Right lobe of liver (tissue), 6 donors: ENCODE measurements at regions not wholly inside any gene's neighbourhood (a gene's known extent, or its start where the extent isn't known, plus 50 kb on each side); places are given as distances from the start of the nearest gene placed in this dataset.

Source experiments
- ATAC-seq, 4 donors: fragments of 200-7000 bp; cut with Tn5 transposase; one replicate each; pipeline ENCODE4 v1.9.1; 2020; ENCODE audit warnings: mild to moderate bottlenecking in 4 of 4, moderate library complexity in 4 of 4
- DNase-seq, 3 donors: peaks; one replicate each; pipeline ENCODE4 v3.0.0-alpha.2; 2020
- H3K27ac ChIP-seq, 3 donors: fragments of 200-600 bp; one replicate each; pipeline ENCODE4 v1.8.0; 2022
- H3K27me3 ChIP-seq, 2 donors: fragments of 200-600 bp; one replicate each; pipeline ENCODE4 v1.8.0; 2022
- H3K36me3 ChIP-seq, 4 donors: fragments of 200-600 bp; sonication (generic) in 1 of 4; one replicate each; pipeline versions ENCODE4 v1.5.1 to v1.8.0; 2017 to 2022; ENCODE audit warnings: control low read depth in 1 of 4
- H3K4me1 ChIP-seq, 4 donors: fragments of 200-600 bp; sonication (generic) in 1 of 4; one replicate each; pipeline versions ENCODE4 v1.5.1 to v1.8.0; 2017 to 2022; ENCODE audit warnings: control low read depth in 1 of 4
- H3K4me3 ChIP-seq, 3 donors: fragments of 200-600 bp; one replicate each; pipeline ENCODE4 v1.8.0; 2022
- H3K9me3 ChIP-seq, 4 donors: fragments of 200-600 bp; sonication (generic) in 1 of 4; one replicate each; pipeline versions ENCODE4 v1.5.1 to v1.8.0; 2017 to 2022; ENCODE audit warnings: control low read depth in 1 of 4
- POLR2A ChIP-seq: fragments of 450-650 bp; IDR thresholded peaks from one replicate; pipeline ENCODE4 v1.6.1; 2017; ENCODE audit warnings: antibody characterized with exemption, mild to moderate bottlenecking
- WGBS: methylation state at CpG from one replicate; pipeline ENCODE4 v1.1.6; 2018; ENCODE audit warnings: low coverage, low lambda C conversion rate; ENCODE audit not compliant: insufficient coverage; ENCODE audit errors: missing lambda C conversion rate; 5-methylcytosine and 5-hydroxymethylcytosine counted together
- intact Hi-C, 2 donors: fragments of 100-400 bp; cut with DNase I; formaldehyde crosslinking; loops; one replicate each; pipeline versions ENCODE4 v1.11.2 to v1.14.1; 2022
- TF ChIP-seq, protein P1 (sequence below), 4 donors: fragments of 200-600 bp in 3 of 4; fragments of 450-650 bp in 1 of 4; IDR thresholded peaks; one replicate each; pipeline versions ENCODE4 v1.5.1 to v1.8.0; 2016 to 2022; ENCODE audit warnings: antibody characterized with exemption in 4 of 4, mild to moderate bottlenecking in 2 of 4
- donor health status: DM: no; HTN: yes; CAD: no.
- donor health status: DM: no; HTN: no; CAD: no.
- donor health status: DM: no; HTN: no; CAD: no.
- donor health status: DM: no; HTN: yes; CAD: no.
- donor health status: DM: no; HTN: yes; CAD: no.

DNA sequence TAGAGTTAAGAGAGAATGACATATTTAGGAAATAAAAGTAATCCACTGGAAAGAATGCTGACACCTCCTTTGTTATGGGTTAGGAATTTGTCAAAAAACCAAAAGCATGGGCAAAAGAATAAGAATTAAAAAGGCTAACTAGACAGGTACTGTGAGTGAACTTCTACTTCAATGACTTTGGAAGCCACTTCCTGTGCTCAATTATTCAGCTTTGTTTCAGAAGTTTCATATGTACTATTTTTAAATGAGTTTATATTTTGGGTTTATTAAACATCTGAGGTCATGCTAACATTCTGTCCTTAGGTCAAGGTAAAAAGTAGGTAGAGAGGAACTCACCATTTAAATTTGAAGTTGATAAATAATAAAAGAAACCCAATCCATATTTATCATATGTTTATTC is 106.7 kb upstream of the CXorf51A start:
- intact Hi-C loops = no loop called here
- Histone ChIP-seq H3K9me3 (no peaks in the 10 kb centered on the region), H3K36me3 (no peaks in the 10 kb centered on the region), H3K27me3 (no peaks in the 10 kb centered on the region), H3K4me1 (no peaks in the 10 kb centered on the region), H3K27ac (no peak overlapping the region), H3K4me3 (no peak overlapping the region)
- ATAC-seq (no peak), DNase-seq (no peak)
- TF ChIP-seq, protein P1, sequence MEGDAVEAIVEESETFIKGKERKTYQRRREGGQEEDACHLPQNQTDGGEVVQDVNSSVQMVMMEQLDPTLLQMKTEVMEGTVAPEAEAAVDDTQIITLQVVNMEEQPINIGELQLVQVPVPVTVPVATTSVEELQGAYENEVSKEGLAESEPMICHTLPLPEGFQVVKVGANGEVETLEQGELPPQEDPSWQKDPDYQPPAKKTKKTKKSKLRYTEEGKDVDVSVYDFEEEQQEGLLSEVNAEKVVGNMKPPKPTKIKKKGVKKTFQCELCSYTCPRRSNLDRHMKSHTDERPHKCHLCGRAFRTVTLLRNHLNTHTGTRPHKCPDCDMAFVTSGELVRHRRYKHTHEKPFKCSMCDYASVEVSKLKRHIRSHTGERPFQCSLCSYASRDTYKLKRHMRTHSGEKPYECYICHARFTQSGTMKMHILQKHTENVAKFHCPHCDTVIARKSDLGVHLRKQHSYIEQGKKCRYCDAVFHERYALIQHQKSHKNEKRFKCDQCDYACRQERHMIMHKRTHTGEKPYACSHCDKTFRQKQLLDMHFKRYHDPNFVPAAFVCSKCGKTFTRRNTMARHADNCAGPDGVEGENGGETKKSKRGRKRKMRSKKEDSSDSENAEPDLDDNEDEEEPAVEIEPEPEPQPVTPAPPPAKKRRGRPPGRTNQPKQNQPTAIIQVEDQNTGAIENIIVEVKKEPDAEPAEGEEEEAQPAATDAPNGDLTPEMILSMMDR (IDR thresholded peaks at IDR 0.05) = no peak
- TF ChIP-seq POLR2A = no peak

DNA sequence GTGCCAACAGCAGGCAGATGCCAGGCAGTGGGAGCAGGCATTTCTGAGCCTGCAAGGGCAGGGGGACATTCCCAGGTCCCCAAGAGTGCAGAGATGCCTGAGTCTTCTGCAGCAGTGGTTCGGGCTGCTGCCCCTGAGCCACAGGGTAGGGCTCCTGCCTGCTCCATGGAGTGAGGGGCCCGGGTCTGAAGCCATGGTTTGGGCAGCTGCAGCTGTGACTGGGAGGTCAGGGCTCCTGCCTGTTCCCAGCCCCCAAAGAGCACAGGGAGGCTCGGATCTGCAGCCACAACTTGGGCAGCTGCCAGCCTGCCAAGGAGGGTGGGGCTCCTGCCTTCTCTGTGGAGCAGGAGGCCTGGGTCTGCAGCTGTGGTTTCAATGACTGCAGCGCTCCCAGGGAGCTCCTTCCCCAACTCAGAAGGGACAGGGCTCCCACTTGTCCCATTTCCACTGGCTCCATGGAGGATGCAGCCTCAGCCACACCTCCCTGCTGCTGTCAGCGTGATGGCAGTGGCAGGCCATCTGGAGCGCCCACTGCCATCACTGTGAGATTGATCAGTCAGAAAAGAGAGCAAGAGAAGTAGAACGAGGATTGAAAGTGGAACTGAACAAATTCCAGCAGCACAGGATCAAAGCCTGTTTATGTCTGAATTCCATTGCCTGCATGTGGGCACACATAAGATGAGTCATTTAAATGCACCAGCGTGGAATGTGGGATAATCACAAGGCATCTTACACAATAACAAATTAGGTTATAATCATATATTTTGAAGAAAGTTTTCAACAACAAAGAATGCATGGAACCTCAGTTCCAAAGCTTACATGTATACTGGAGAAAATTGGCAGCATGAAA is 93.1 kb upstream of the CXorf51A start:
- no peak overlapping the region for H3K27ac ChIP-seq
- ATAC-seq (peak in 1 of 4 donors; percentile 35), DNase-seq (no peak)
- WGBS = 40% methylated on average over 4 of the region's 8 CpGs
- TF ChIP-seq, protein P1 (IDR thresholded peaks at IDR 0.05) = no peak
- TF ChIP-seq POLR2A = no peak
- H3K4me3 ChIP-seq = no peak overlapping the region
- no peaks in the 10 kb centered on the region for H3K27me3 ChIP-seq
- no peaks in the 10 kb centered on the region for H3K36me3 ChIP-seq
- no peaks in the 10 kb centered on the region for H3K4me1 ChIP-seq
- no peaks in the 10 kb centered on the region for H3K9me3 ChIP-seq
- intact Hi-C loops = no loop called here

DNA sequence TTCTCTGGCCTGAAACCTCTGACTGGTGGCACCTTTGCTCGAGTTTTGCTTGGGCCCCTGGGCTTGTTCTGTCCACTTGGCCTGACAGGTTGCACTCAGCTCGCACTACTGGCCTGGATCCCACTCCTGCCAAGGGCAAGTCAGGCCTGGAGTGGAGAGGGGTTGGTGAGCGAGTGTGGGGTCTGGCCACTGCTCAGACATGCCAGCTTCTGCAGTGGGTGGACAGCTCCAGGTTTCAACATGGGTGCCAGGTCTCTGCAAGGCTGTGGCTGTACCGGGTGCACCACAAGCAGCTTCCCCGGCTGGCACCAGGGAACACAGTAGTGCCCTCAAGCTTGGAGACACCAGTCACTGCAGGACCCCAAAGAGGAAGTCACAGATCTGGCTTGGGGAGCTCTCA is 91.6 kb upstream of the CXorf51A start:
- no peak for ATAC-seq
- H3K27ac ChIP-seq = no peak overlapping the region

DNA sequence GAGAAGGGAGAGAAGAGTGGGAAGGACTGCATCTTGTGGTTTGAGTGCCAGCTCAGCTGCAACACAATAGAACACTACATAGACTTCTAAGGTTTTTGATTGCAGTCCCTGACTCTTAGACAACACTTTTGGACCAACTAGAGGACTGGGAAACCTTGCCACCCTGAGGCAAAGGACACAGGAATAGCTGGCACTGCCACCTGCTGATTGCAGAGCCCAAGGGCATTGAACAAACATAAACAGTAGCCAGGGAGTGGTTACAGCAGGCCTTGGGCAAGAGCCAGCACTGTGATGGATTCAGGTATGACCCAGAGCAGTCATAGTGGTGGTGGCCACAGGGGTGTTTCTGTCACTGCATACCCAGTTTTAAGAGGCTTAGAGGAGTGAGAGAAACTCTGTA is 72.5 kb upstream of the CXorf51A start:
- peak; percentile 60 to 77 (median 65) for DNase-seq

More for the DNA sequence above, 91.6 kb upstream of the CXorf51A start:
- DNase-seq = no peak
- TF ChIP-seq POLR2A = no peak
- TF ChIP-seq, protein P1 (IDR thresholded peaks at IDR 0.05) = no peak
- Histone ChIP-seq H3K4me3 (no peak overlapping the region), H3K36me3 (no peaks in the 10 kb centered on the region), H3K4me1 (no peaks in the 10 kb centered on the region), H3K9me3 (no peaks in the 10 kb centered on the region), H3K27me3 (no peaks in the 10 kb centered on the region)
- intact Hi-C loops = no loop called here
- 29% methylated on average over 2 of the region's 5 CpGs for WGBS

More for the DNA sequence above, 72.5 kb upstream of the CXorf51A start:
- Histone ChIP-seq H3K9me3 (no peaks in the 10 kb centered on the region), H3K36me3 (no peaks in the 10 kb centered on the region), H3K27ac (no peak overlapping the region), H3K27me3 (no peaks in the 10 kb centered on the region), H3K4me3 (no peak overlapping the region), H3K4me1 (no peaks in the 10 kb centered on the region)
- peak; percentile 77 to 98 (median 96) for ATAC-seq
- intact Hi-C loops = no loop called here
- TF ChIP-seq, protein P1 (IDR thresholded peaks at IDR 0.05) = peak; percentile 28 to 56 (median 39)
- no peak for TF ChIP-seq POLR2A
